ENCODE measurements at regions not wholly inside any gene's neighbourhood (a gene's known extent, or its start where the extent isn't known, plus 50 kb on each side); places are given as distances from the start of the nearest gene placed in this dataset.
"Not testable (repeated sequence)": the region's sequence is repeated elsewhere in the genome, so short reads cannot be mapped to it uniquely, and the experiment has no call there.

- no peak overlapping the region for H3K9ac ChIP-seq (ENCODE audit: low read depth, low read length)
- H3K4me1 ChIP-seq (ENCODE audit: insufficient read depth, low read length): no peaks in the 10 kb centered on the region
- H3K27ac ChIP-seq (ENCODE audit: low read length): no peak overlapping the region
- no peaks in the 10 kb centered on the region for H3K36me3 ChIP-seq (ENCODE audit: insufficient read depth, low read depth, low read length)
- no peaks in the 10 kb centered on the region for H3K9me3 ChIP-seq (ENCODE audit: insufficient read depth, low read depth, low read length)
- H3K27me3 ChIP-seq (ENCODE audit: insufficient read depth, low read length): no peaks in the 10 kb centered on the region
- H3K4me3 ChIP-seq (ENCODE audit: low read length): no peak overlapping the region
Observed at GRCh38 chr14:98923596-98923995, 348.4 kb downstream of the BCL11B start.

DNA sequence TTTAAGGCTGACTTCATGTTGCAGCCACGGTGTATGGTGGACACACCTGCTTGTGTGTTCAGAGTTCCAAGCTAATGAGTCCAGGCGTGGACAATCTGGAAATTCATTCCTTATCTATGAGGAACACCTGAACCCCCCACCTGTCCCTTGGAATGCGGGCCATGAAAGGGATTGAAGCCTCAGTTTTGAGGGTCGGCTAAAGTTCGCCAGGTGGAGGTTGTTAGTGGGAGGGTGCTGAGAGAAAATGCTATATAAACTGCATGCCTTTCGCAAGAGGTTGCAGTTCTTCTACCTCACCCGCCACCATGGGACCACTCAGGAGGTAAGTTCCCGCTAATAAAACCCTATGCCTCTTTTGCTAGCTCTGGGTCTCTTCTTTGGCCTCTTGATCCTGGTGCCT lies 348.0 kb downstream of the BCL11B start:
- no peak overlapping the region for H3K4me3 ChIP-seq (ENCODE audit: low read length)
- no peak overlapping the region for H3K9ac ChIP-seq (ENCODE audit: low read depth, low read length)
- H3K4me1 ChIP-seq (ENCODE audit: insufficient read depth, low read length): no peaks in the 10 kb centered on the region
- H3K27me3 ChIP-seq (ENCODE audit: insufficient read depth, low read length): no peaks in the 10 kb centered on the region
- H3K27ac ChIP-seq (ENCODE audit: low read length): no peak overlapping the region
- no peaks in the 10 kb centered on the region for H3K9me3 ChIP-seq (ENCODE audit: insufficient read depth, low read depth, low read length)
- no peaks in the 10 kb centered on the region for H3K36me3 ChIP-seq (ENCODE audit: insufficient read depth, low read depth, low read length)

- H3K4me3 ChIP-seq (ENCODE audit: low read length): no peak overlapping the region
- no peaks in the 10 kb centered on the region for H3K9me3 ChIP-seq (ENCODE audit: insufficient read depth, low read depth, low read length)
- no peaks in the 10 kb centered on the region for H3K27me3 ChIP-seq (ENCODE audit: insufficient read depth, low read length)
- H3K4me1 ChIP-seq (ENCODE audit: insufficient read depth, low read length): no peaks in the 10 kb centered on the region
- no peak overlapping the region for H3K27ac ChIP-seq (ENCODE audit: low read length)
- no peak overlapping the region for H3K9ac ChIP-seq (ENCODE audit: low read depth, low read length)
- no peaks in the 10 kb centered on the region for H3K36me3 ChIP-seq (ENCODE audit: insufficient read depth, low read depth, low read length)
Observed at GRCh38 chr14:98925354-98926040, 346.5 kb downstream of the BCL11B start.

DNA sequence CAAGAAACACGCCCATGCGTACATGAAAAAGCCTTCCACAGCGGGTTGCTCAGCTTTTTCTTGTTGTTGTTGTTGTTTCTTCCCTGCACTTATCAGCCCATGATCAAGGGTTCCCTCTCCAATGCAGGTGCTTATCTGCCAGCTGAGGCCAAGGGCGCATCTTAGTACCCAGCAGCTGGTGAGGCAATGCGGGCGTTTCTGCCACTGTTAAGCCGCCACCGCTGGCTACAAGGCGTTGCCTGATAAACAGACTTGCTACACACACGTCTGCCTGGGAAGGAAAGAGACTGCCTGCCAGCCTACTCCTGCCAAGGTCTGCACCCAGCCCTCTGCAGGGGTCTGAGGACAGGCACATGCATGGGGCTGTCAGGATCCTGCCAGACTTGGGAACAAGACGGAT lies 345.9 kb downstream of the BCL11B start:
- H3K27ac ChIP-seq (ENCODE audit: low read length): no peak overlapping the region

DNA sequence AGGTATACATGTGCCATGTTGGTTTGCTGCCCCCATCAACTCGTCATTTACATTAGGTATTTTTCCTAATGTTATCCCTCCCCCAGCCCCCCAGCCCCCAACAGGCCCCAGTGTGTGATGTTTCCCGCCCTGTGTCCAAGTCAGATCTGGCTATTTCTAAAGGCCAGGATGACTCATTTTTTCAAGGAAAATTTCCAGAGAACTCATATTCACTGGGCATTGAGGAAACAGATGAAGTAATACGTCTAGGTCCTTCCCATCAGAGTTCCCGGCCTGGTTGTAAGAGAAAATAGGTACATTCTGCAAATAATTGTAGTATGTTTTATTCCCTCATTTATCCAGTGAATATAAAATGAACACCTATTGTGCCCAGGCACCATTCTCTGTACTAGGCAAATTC lies 345.2 kb downstream of the BCL11B start:
- H3K9ac ChIP-seq (ENCODE audit: low read depth, low read length): no peak overlapping the region
- no peaks in the 10 kb centered on the region for H3K27me3 ChIP-seq (ENCODE audit: insufficient read depth, low read length)
- H3K27ac ChIP-seq (ENCODE audit: low read length): no peak overlapping the region
- no peaks in the 10 kb centered on the region for H3K9me3 ChIP-seq (ENCODE audit: insufficient read depth, low read depth, low read length)
- H3K36me3 ChIP-seq (ENCODE audit: insufficient read depth, low read depth, low read length): no peaks in the 10 kb centered on the region
- no peak overlapping the region for H3K4me3 ChIP-seq (ENCODE audit: low read length)
- no peaks in the 10 kb centered on the region for H3K4me1 ChIP-seq (ENCODE audit: insufficient read depth, low read length)

More for the DNA sequence above, 345.9 kb downstream of the BCL11B start:
- H3K27me3 ChIP-seq (ENCODE audit: insufficient read depth, low read length): no peaks in the 10 kb centered on the region
- H3K36me3 ChIP-seq (ENCODE audit: insufficient read depth, low read depth, low read length): no peaks in the 10 kb centered on the region
- no peaks in the 10 kb centered on the region for H3K4me1 ChIP-seq (ENCODE audit: insufficient read depth, low read length)
- no peak overlapping the region for H3K9ac ChIP-seq (ENCODE audit: low read depth, low read length)
- H3K9me3 ChIP-seq (ENCODE audit: insufficient read depth, low read depth, low read length): no peaks in the 10 kb centered on the region
- H3K4me3 ChIP-seq (ENCODE audit: low read length): no peak overlapping the region

GRCh38 chr14:98927986-98928385 lies 344.0 kb downstream of the BCL11B start:
- H3K4me1 ChIP-seq (ENCODE audit: insufficient read depth, low read length): no peaks in the 10 kb centered on the region
- H3K9me3 ChIP-seq (ENCODE audit: insufficient read depth, low read depth, low read length): no peaks in the 10 kb centered on the region
- H3K27me3 ChIP-seq (ENCODE audit: insufficient read depth, low read length): no peaks in the 10 kb centered on the region
- no peaks in the 10 kb centered on the region for H3K36me3 ChIP-seq (ENCODE audit: insufficient read depth, low read depth, low read length)
- H3K27ac ChIP-seq (ENCODE audit: low read length): no peak overlapping the region
- no peak overlapping the region for H3K9ac ChIP-seq (ENCODE audit: low read depth, low read length)
- H3K4me3 ChIP-seq (ENCODE audit: low read length): no peak overlapping the region

DNA sequence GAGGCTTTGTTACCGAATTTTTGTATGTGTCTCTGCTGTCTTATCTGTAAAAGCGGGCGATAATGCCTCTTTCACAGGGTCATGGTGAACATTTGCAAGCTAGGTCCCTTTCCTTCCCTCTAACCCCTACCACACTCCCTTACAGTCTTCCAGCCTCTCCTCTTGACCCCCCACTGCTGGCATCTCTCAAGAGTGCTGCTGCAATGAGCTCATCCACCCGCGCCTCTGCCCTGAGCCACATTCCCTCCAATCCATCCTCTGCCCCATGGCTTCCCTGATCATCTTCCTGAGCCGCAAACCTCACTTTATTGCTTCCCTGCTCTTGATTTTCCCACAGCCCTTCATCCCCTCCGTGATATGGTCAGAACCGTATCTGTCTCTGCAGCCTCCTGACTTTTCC lies 343.6 kb downstream of the BCL11B start:
- H3K9ac ChIP-seq (ENCODE audit: low read depth, low read length): no peak overlapping the region
- H3K36me3 ChIP-seq (ENCODE audit: insufficient read depth, low read depth, low read length): no peaks in the 10 kb centered on the region
- no peaks in the 10 kb centered on the region for H3K4me1 ChIP-seq (ENCODE audit: insufficient read depth, low read length)
- H3K9me3 ChIP-seq (ENCODE audit: insufficient read depth, low read depth, low read length): no peaks in the 10 kb centered on the region
- H3K27ac ChIP-seq (ENCODE audit: low read length): no peak overlapping the region
- no peaks in the 10 kb centered on the region for H3K27me3 ChIP-seq (ENCODE audit: insufficient read depth, low read length)
- H3K4me3 ChIP-seq (ENCODE audit: low read length): no peak overlapping the region

- Histone ChIP-seq H3K9ac (ENCODE audit: low read depth, low read length) (no peak overlapping the region), H3K9me3 (ENCODE audit: insufficient read depth, low read depth, low read length) (no peaks in the 10 kb centered on the region), H3K36me3 (ENCODE audit: insufficient read depth, low read depth, low read length) (no peaks in the 10 kb centered on the region), H3K4me3 (ENCODE audit: low read length) (no peak overlapping the region), H3K27me3 (ENCODE audit: insufficient read depth, low read length) (no peaks in the 10 kb centered on the region), H3K4me1 (ENCODE audit: insufficient read depth, low read length) (no peaks in the 10 kb centered on the region), H3K27ac (ENCODE audit: low read length) (no peak overlapping the region)
Observed at GRCh38 chr14:98931126-98931525, 340.9 kb downstream of the BCL11B start.

GRCh38 chr14:98931911-98932310 lies 340.1 kb downstream of the BCL11B start:
- H3K27ac ChIP-seq (ENCODE audit: low read length): no peak overlapping the region
- no peaks in the 10 kb centered on the region for H3K27me3 ChIP-seq (ENCODE audit: insufficient read depth, low read length)
- no peaks in the 10 kb centered on the region for H3K9me3 ChIP-seq (ENCODE audit: insufficient read depth, low read depth, low read length)
- no peak overlapping the region for H3K4me3 ChIP-seq (ENCODE audit: low read length)
- H3K9ac ChIP-seq (ENCODE audit: low read depth, low read length): no peak overlapping the region
- H3K36me3 ChIP-seq (ENCODE audit: insufficient read depth, low read depth, low read length): no peaks in the 10 kb centered on the region
- H3K4me1 ChIP-seq (ENCODE audit: insufficient read depth, low read length): no peaks in the 10 kb centered on the region

- no peak overlapping the region for H3K27ac ChIP-seq (ENCODE audit: low read length)
- no peaks in the 10 kb centered on the region for H3K36me3 ChIP-seq (ENCODE audit: insufficient read depth, low read depth, low read length)
- H3K27me3 ChIP-seq (ENCODE audit: insufficient read depth, low read length): no peaks in the 10 kb centered on the region
- no peaks in the 10 kb centered on the region for H3K4me1 ChIP-seq (ENCODE audit: insufficient read depth, low read length)
- H3K9me3 ChIP-seq (ENCODE audit: insufficient read depth, low read depth, low read length): no peaks in the 10 kb centered on the region
- no peak overlapping the region for H3K4me3 ChIP-seq (ENCODE audit: low read length)
- H3K9ac ChIP-seq (ENCODE audit: low read depth, low read length): no peak overlapping the region
Observed at GRCh38 chr14:98932431-98933325, 339.3 kb downstream of the BCL11B start.

DNA sequence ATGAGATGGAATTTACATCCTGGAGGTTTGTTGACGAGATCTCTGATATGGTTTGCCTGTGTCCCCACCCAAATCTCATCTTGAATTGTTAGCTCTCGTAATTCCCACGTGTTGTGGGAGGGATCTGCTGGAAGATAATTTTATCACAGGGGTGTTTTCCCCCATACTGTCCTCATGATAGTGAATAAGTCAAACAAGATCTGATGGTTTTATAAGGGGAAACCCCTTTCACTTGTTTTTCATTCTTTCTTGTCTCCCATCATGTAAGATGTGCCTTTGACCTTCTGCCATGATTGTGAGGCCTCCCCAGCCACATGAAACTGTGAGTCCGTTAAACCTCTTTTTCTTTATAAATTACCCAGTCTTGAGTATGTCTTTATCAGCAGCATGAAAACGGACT lies 337.4 kb downstream of the BCL11B start:
- not testable (repeated sequence) for H3K36me3 ChIP-seq (ENCODE audit: insufficient read depth, low read depth, low read length); H3K9ac ChIP-seq (ENCODE audit: low read depth, low read length); H3K4me3 ChIP-seq (ENCODE audit: low read length); H3K9me3 ChIP-seq (ENCODE audit: insufficient read depth, low read depth, low read length); H3K4me1 ChIP-seq (ENCODE audit: insufficient read depth, low read length); H3K27ac ChIP-seq (ENCODE audit: low read length); H3K27me3 ChIP-seq (ENCODE audit: insufficient read depth, low read length)

DNA sequence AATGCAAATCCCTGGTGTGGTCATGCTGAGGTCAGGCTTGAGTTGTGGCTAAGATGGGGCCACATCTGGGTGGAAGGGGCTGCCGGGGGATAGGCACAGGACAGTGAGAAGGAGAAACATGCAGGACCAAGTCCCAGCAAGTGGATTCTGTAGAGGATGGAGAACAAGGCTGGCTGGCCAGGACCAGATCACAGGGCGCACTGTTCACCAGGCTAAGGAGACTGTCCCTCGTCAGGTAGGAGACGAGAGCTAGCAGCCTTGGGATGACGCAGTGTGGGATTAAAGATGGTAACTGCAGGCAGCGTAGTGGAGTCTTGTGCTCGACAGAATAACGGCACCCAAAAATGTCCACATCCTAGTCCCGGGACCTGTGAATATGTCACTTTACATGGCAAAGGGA lies 336.1 kb downstream of the BCL11B start:
- Histone ChIP-seq H3K9ac (ENCODE audit: low read depth, low read length) (no peak overlapping the region), H3K36me3 (ENCODE audit: insufficient read depth, low read depth, low read length) (no peaks in the 10 kb centered on the region), H3K9me3 (ENCODE audit: insufficient read depth, low read depth, low read length) (no peaks in the 10 kb centered on the region), H3K27ac (ENCODE audit: low read length) (no peak overlapping the region), H3K4me3 (ENCODE audit: low read length) (no peak overlapping the region), H3K4me1 (ENCODE audit: insufficient read depth, low read length) (no peaks in the 10 kb centered on the region), H3K27me3 (ENCODE audit: insufficient read depth, low read length) (no peaks in the 10 kb centered on the region)
